H9 (cell line): ENCODE measurements at regions not wholly inside any gene's neighbourhood (a gene's known extent, or its start where the extent isn't known, plus 50 kb on each side); places are given as distances from the start of the nearest gene placed in this dataset.
"Not testable (repeated sequence)": the region's sequence is repeated elsewhere in the genome, so short reads cannot be mapped to it uniquely, and the experiment has no call there.

Experiments
- DNase-seq: peaks from one replicate; pipeline ENCODE4 v3.0.0-alpha.2; 2017
- H2AFZ ChIP-seq: one replicate; pipeline ENCODE4 v1.6.1; 2013; ENCODE audit warnings: mild to moderate bottlenecking, low read length, control low read depth, moderate library complexity
- H2AK5ac ChIP-seq: 2 replicates; pipeline ENCODE4 v1.6.1; 2013; ENCODE audit warnings: low read length, control low read depth, mixed read lengths; ENCODE audit not compliant: insufficient read length
- H2BK120ac ChIP-seq: one replicate; pipeline ENCODE4 v1.6.1; 2013; ENCODE audit warnings: low read depth, mild to moderate bottlenecking, low read length, control low read depth, inconsistent platforms; ENCODE audit not compliant: poor library complexity, severe bottlenecking
- H2BK12ac ChIP-seq: 2 replicates; pipeline ENCODE4 v1.6.1; 2013; ENCODE audit warnings: low read length, control low read depth, mixed read lengths, low read depth; ENCODE audit not compliant: insufficient read length
- H2BK15ac ChIP-seq: 2 replicates; pipeline ENCODE4 v1.6.1; 2013; ENCODE audit warnings: low read depth, low read length, control low read depth
- H2BK20ac ChIP-seq: one replicate; pipeline ENCODE4 v1.6.1; 2013; ENCODE audit warnings: low read depth, mild to moderate bottlenecking, low read length, control low read depth, inconsistent platforms; ENCODE audit not compliant: poor library complexity, severe bottlenecking
- H2BK5ac ChIP-seq: 2 replicates; pipeline ENCODE4 v1.6.1; 2013; ENCODE audit warnings: low read length, control low read depth, mixed read lengths; ENCODE audit not compliant: insufficient read length
- H3K14ac ChIP-seq: 2 replicates; pipeline ENCODE4 v1.6.1; 2013; ENCODE audit warnings: low read length, control low read depth; ENCODE audit not compliant: insufficient read depth
- H3K18ac ChIP-seq: 2 replicates; pipeline ENCODE4 v1.6.1; 2013; ENCODE audit warnings: low read depth, mild to moderate bottlenecking, mixed read lengths, low read length, control low read depth; ENCODE audit not compliant: insufficient read length
- H3K23ac ChIP-seq: 2 replicates; pipeline ENCODE4 v1.6.1; 2013; ENCODE audit warnings: low read length, control low read depth, mixed read lengths, low read depth; ENCODE audit not compliant: insufficient read length
- H3K23me2 ChIP-seq: 2 replicates; pipeline ENCODE4 v1.6.1; 2013; ENCODE audit warnings: low read depth, mild to moderate bottlenecking, mixed read lengths, low read length, control low read depth; ENCODE audit not compliant: insufficient read length, poor library complexity, severe bottlenecking
- H3K27ac ChIP-seq: 2 replicates; pipeline ENCODE4 v1.5.1; 2013; ENCODE audit warnings: low read length, control low read depth, mixed read lengths, low read depth; ENCODE audit not compliant: insufficient read length
- H3K27me3 ChIP-seq: 2 replicates; pipeline ENCODE4 v1.6.1; 2013; ENCODE audit warnings: low read length, control low read depth, inconsistent platforms; ENCODE audit not compliant: insufficient read depth
- H3K4ac ChIP-seq: 2 replicates; pipeline ENCODE4 v1.6.1; 2013; ENCODE audit warnings: low read depth, mild to moderate bottlenecking, control low read depth, inconsistent platforms, low read length, moderate library complexity
- H3K4me1 ChIP-seq: 2 replicates; pipeline ENCODE4 v1.6.1; 2013; ENCODE audit warnings: low read length, control low read depth, inconsistent platforms; ENCODE audit not compliant: insufficient read depth
- H3K4me2 ChIP-seq: 2 replicates; pipeline ENCODE4 v1.6.1; 2013; ENCODE audit warnings: low read length, control low read depth, mixed read lengths; ENCODE audit not compliant: insufficient read length, insufficient read depth
- H3K56ac ChIP-seq: 2 replicates; pipeline ENCODE4 v1.6.1; 2013; ENCODE audit warnings: low read depth, mild to moderate bottlenecking, mixed read lengths, low read length, control low read depth; ENCODE audit not compliant: insufficient read length
- H3K79me1 ChIP-seq: 2 replicates; pipeline ENCODE4 v1.6.1; 2013; ENCODE audit warnings: low read depth, mild to moderate bottlenecking, moderate library complexity, low read length, control low read depth, inconsistent platforms; ENCODE audit not compliant: insufficient read depth, poor library complexity, severe bottlenecking
- H3K79me2 ChIP-seq: 2 replicates; pipeline ENCODE4 v1.6.1; 2013; ENCODE audit warnings: low read length, control low read depth, inconsistent platforms; ENCODE audit not compliant: insufficient read depth
- H3K9ac ChIP-seq: 2 replicates; pipeline ENCODE4 v1.6.1; 2013; ENCODE audit warnings: low read length, control low read depth, mixed read lengths; ENCODE audit not compliant: insufficient read length; ENCODE audit errors: extremely low read depth
- H3K9me3 ChIP-seq: one replicate; pipeline ENCODE4 v1.6.1; 2013; ENCODE audit warnings: low read depth, low read length, inconsistent platforms; ENCODE audit not compliant: control insufficient read depth
- H3T11ph ChIP-seq: one replicate; pipeline ENCODE4 v1.6.1; 2013; ENCODE audit warnings: mild to moderate bottlenecking, low read length, control low read depth, inconsistent platforms
- H4K20me1 ChIP-seq: one replicate; pipeline ENCODE4 v1.6.1; 2013; ENCODE audit not compliant: control insufficient read depth, insufficient read length, insufficient read depth
- H4K5ac ChIP-seq: 2 replicates; pipeline ENCODE4 v1.6.1; 2013; ENCODE audit warnings: low read depth, mild to moderate bottlenecking, mixed read lengths, low read length, control low read depth; ENCODE audit not compliant: insufficient read length
- H4K8ac ChIP-seq: replicated peaks from 2 replicates; pipeline ENCODE4 v1.6.1; 2013; ENCODE audit warnings: low read length, control low read depth, mixed read lengths, low read depth; ENCODE audit not compliant: insufficient read length
- H4K91ac ChIP-seq: 2 replicates; pipeline ENCODE4 v1.6.1; 2013; ENCODE audit warnings: low read depth, mild to moderate bottlenecking, moderate library complexity, mixed read lengths, low read length, control low read depth; ENCODE audit not compliant: insufficient read length
- H3K27ac Mint-ChIP-seq, 3 experiments: 2 replicates in 2 of 3; 3 replicates in 1 of 3; pipeline ENCODE4 v1.8.0; 2020 to 2021; ENCODE audit warnings: mixed read lengths in 3 of 3, mild to moderate bottlenecking in 1 of 3, moderate library complexity in 1 of 3
- H3K27me3 Mint-ChIP-seq: 2 replicates; pipeline ENCODE4 v1.8.0; 2021; ENCODE audit warnings: low read depth, mild to moderate bottlenecking, moderate library complexity, mixed read lengths
- H3K36me3 Mint-ChIP-seq, 3 experiments: 2 replicates in 2 of 3; 3 replicates in 1 of 3; pipeline ENCODE4 v1.8.0; 2020 to 2021; ENCODE audit warnings: low read depth in 3 of 3, mixed read lengths in 3 of 3; ENCODE audit not compliant: insufficient read depth in 1 of 3
- H3K4me1 Mint-ChIP-seq, 2 experiments: 2 replicates each; pipeline ENCODE4 v1.8.0; 2020; ENCODE audit warnings: mixed read lengths in 2 of 2
- H3K4me3 Mint-ChIP-seq, 2 experiments: 2 replicates in 1 of 2; 3 replicates in 1 of 2; pipeline ENCODE4 v1.8.0; 2020 to 2021; ENCODE audit warnings: mild to moderate bottlenecking in 2 of 2, mixed read lengths in 2 of 2, moderate library complexity in 1 of 2
- H3K9me3 Mint-ChIP-seq, 2 experiments: 2 replicates in 1 of 2; 3 replicates in 1 of 2; pipeline ENCODE4 v1.8.0; 2020; ENCODE audit warnings: mild to moderate bottlenecking in 2 of 2, mixed read lengths in 2 of 2, moderate library complexity in 1 of 2
- WGBS: extraction: QIAGEN DNeasy Blood & Tissue Kit; methylation state at CpG from one replicate; pipeline ENCODE4 v1.1.7; 2013; ENCODE audit warnings: missing lambda C conversion rate, low lambda C conversion rate, mixed read lengths; ENCODE audit not compliant: insufficient read length; ENCODE audit errors: extremely low coverage; 5-methylcytosine and 5-hydroxymethylcytosine counted together

DNA sequence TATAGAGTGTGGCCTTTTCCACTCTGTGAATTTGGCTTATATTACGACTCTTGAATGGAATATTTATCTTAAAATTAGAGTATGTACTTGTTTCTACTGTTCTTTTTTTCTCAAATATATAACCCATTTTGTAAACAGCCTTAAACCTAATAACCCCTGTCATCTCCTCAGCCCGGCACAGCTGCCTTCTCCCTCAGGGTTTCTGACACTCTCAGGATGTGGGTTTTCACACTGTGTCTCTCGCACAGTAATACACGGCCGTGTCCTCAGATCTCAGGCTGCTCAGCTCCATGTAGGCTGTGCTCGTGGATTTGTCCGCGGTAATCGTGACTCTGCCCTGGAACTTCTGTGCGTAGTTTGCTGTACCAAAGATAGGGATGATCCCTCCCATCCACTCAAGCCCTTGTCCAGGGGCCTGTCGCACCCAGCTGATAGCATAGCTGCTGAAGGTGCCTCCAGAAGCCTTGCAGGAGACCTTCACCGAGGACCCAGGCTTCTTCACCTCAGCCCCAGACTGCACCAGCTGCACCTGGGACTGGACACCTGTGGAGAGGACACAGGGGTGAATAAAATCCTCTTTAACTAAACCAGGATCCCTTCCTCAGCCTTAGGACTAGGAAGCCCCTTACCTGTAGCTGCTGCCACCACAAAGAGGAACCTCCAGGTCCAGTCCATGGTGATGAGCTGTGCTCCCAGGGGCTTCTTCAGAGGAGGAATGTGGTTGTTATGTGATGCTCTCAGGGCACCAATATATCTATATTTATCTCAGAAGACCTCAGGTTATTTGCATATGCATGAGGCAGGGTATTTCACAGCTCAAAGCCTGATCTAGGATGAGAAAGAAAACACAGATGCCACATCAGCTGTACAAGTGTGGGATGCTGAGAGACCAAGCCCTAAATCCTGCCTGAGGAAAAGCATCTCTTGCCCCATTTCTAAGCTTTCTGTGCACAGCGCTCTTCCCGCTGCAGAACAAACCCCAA lies 1188.4 kb downstream of the TMEM121 start:
- not testable (repeated sequence) for H3K27me3 Mint-ChIP-seq, H2AK5ac ChIP-seq, H3K4me2 ChIP-seq, H2BK20ac ChIP-seq, H3K79me1 ChIP-seq, H4K20me1 ChIP-seq, H2BK5ac ChIP-seq, H4K5ac ChIP-seq, H3K27me3 ChIP-seq, H3K79me2 ChIP-seq, H3K23ac ChIP-seq, H3T11ph ChIP-seq, H3K14ac ChIP-seq, H3K56ac ChIP-seq, H2BK12ac ChIP-seq, H3K36me3 Mint-ChIP-seq, H3K4me3 Mint-ChIP-seq, H3K18ac ChIP-seq, H3K27ac Mint-ChIP-seq, H2AFZ ChIP-seq, H4K91ac ChIP-seq, H2BK15ac ChIP-seq, H3K4me1 Mint-ChIP-seq, H3K27ac ChIP-seq, H3K4me1 ChIP-seq, H4K8ac ChIP-seq, H2BK120ac ChIP-seq, H3K9ac ChIP-seq, H3K23me2 ChIP-seq, H3K4ac ChIP-seq, DNase-seq
- no CpG with 5 or more reads among the region's 14 CpGs for WGBS
- peaks cover 27% of the 10 kb centered on the region for H3K9me3 ChIP-seq
- H3K9me3 Mint-ChIP-seq: peaks cover 39 to 46% of the 10 kb centered on the region in 2 experiments

DNA sequence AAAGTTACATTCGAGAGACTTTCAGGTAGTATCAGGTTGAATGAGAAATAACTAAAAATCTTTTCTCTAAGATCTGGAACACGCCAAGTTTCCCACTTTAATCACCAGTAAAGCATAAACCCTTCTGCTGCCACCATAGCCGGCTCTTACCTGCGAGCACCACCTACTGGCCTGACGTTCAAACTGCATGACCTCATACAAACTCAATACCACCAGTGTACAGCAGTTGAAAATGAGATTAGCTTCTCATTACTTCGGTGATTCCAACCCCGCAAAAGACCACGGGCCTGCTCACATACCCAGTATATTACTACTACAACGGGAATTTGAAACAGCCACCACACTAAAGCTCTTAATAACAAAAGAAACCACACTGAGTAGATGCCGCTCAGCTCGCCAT lies 1191.2 kb downstream of the TMEM121 start:
- not testable (repeated sequence) for H3K56ac ChIP-seq, H2BK120ac ChIP-seq, H3K27me3 Mint-ChIP-seq, H3K27ac ChIP-seq, H3K14ac ChIP-seq, H3K79me1 ChIP-seq, H3K23me2 ChIP-seq, H4K20me1 ChIP-seq, H3K79me2 ChIP-seq, H3K4me2 ChIP-seq, DNase-seq, H3K27me3 ChIP-seq, H3K4me1 Mint-ChIP-seq, H3K4me3 Mint-ChIP-seq, H2BK5ac ChIP-seq, H4K8ac ChIP-seq, H3K36me3 Mint-ChIP-seq, H2AK5ac ChIP-seq, H3K27ac Mint-ChIP-seq, H3K4me1 ChIP-seq, H3K9ac ChIP-seq, H4K5ac ChIP-seq, H3K23ac ChIP-seq, H4K91ac ChIP-seq, H3T11ph ChIP-seq, H2AFZ ChIP-seq, H2BK12ac ChIP-seq, H3K18ac ChIP-seq, H3K4ac ChIP-seq, H2BK15ac ChIP-seq, H2BK20ac ChIP-seq
- H3K9me3 ChIP-seq: peaks cover 11% of the 10 kb centered on the region
- WGBS: no CpG with 5 or more reads among the region's 11 CpGs
- H3K9me3 Mint-ChIP-seq: peaks cover 14 to 19% of the 10 kb centered on the region in 2 experiments
